NCI-H146 (cell line): ENCODE measurements at regions not wholly inside any gene's neighbourhood (a gene's known extent, or its start where the extent isn't known, plus 50 kb on each side); places are given as distances from the start of the nearest gene placed in this dataset.
"Not testable (repeated sequence)": the region's sequence is repeated elsewhere in the genome, so short reads cannot be mapped to it uniquely, and the experiment has no call there.

Source experiments
- DNase-seq: peaks from one replicate; lab custom pipeline; 2025; lab: John Stamatoyannopoulos, UW

- DNase-seq, result no peak
Measured at GRCh38 chr9:135295551-135296300, 183.9 kb upstream of the PPP1R26 start.

GRCh38 chr9:135296735-135297455, 182.7 kb upstream of the PPP1R26 start:
- no peak for DNase-seq

DNA sequence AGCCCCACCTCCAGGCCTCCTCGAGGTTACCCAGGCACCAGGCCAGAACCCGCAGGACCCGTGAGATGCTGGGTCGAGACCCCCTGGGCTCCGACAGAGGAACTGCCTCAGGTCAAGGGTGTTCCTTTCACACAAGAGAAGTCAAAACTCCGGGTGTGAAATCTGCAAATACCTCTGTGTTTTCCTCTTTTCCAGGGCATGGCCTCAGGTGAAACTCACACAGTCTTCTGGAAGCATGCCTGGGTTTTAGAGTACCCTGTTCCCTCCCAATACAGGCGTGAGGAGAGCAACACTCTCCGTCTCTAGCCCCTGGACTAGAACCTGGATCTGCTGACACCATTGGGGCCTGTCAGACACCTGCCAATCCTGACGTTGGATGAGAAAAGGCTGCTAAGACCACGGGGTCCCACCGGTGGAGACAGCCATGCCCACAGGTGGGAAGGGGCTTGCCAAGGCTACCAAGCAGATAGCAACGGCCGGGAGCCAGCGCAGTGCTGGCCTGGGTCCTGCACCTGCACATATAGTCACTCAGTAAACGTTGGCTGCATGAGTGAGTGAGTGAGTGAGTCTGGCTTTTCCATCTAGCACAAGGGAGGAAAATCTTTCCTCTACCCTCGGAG, 182.0 kb upstream of the PPP1R26 start:
- DNase-seq, result no peak

DNA sequence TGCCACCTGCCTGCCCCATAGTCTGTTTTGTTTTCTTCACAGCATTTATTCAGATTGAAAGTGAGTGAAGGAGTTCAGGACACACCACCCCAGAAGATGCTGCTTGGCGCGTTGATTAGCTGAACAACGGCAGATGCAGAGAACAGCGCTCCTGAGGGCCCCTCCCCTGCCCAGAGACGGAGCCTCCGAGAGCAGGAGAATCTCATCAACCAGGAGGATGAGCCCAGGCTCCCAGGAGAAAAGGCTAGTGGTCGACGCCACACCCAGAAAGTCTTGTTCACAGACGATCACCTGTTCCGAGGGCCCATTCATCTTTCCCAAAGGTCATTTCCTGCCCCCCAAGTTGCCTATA, 180.4 kb upstream of the PPP1R26 start:
- DNase-seq, result no peak

DNA sequence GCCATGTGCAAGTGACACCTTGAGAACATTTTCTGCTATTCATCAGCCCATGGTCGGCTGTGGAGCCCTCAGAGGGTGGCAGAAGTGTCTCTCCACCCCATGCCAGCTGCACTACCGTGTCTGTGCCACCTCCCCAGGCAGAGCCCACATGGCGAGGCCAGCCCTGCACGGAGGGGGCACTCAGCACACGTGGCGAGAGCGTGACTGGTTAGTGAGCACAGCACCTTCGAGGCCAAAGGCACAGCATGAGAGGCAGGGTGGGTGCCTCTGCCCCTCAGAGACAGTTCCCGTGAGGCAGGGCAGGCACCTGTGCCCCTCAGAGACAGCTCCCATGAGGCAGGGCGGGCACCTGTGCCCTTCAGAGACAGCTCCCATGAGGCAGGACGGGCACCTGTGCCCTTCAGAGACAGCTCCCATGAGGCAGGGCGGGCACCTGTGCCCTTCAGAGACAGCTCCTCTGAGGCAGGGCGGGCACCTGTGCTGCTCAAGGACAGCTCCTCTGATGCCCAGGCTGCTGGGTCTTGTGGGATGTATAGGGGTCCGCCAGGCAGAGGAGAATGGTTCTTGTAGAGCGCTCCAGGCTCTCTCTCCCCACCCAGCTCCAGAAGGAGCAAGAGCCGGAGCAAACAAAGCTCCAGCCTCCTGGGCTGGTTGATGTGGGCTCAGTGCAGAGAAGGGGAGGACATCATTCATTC, 179.8 kb upstream of the PPP1R26 start:
- DNase-seq, result no peak

DNA sequence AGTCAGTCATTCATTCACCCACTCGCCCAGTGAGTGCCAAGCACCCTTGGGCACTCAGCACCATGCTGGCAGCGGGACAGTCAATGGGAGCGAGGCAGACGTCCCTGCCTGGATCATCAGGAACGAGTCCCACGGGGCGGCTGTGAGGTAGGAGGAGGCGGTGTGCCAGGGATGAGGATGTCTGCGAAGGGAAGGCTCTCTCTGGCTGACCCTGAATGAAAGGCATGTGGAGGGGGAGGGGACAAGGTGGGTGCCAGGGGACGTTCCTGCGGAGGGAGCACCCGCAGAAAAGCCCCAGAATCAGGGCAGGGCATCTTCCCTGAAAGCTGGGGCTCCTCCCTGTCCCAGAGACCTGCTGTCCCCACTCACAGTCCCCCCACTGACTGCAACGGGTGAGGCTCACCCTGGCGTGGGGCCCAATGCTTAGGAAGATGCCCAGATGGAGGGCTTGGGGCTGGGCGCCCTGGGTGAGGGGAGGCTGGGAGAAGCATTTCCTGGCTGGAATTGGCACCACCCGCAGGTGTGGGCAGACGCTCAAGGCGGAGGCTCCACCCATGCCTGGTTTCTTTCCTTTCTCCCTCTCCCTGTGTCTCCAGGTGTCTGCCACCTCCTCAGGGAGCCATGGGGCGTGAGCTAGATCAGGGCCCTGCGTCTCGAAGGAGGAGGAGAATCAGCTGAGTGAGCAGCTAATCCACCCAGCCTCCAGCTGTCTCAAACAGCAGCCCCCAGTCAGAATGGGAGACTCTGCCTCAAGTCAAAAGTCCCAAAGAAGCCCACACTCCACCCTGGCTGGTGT, 179.0 kb upstream of the PPP1R26 start:
- DNase-seq, result no peak

GRCh38 chr9:135301271-135302263, 178.0 kb upstream of the PPP1R26 start:
- no peak for DNase-seq

GRCh38 chr9:135302329-135303279, 177.0 kb upstream of the PPP1R26 start:
- no peak for DNase-seq

- DNase-seq, result no peak
Measured at GRCh38 chr9:135303280-135303647, 176.3 kb upstream of the PPP1R26 start.

DNA sequence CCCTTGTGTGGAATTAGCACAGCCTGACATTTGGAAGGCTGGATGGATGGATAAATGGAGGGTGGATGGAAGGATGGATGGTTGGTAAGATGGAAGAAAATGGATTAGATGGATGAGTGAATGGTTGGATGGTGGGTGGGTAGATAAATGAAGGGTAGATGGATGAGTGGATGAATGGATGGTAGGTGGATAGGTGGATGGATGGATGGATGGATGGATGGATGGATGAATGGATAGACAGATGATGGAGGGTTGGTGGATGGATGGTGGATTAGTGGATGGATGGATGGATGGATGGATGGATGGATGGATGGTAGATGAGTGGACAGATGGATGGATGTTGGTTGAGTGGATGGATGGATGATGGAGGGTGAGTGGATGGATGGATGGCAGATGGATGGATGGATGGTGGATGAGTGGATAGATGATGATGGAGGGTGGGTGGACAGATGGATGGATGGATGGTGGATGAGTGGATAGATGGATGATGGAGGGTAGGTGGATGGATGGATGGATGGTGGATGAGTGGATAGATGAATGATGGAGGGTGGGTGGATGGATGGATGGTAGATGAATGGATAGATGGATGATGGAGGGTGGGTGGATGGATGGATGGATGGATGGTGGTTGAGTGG, 175.6 kb upstream of the PPP1R26 start:
- no peak for DNase-seq

DNA sequence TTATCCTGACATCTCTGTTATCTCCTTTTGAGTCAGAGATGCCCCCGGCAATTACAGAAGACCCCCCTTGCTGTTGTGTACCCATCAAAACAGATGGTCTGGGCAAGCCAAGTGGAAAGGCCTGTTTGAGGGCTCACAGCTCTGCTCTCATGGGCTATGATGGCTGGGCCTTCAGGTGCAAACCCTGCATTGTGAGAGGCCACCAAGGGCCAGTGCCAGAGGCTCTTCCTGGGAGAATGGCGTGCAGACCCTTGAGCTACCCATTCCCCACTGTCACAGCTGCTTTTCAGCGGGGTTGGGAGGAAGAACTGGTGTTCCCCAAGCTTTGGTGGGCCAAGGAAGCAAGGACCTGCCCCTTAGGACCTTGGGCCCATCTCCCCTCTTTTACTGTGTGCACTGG, 174.7 kb upstream of the PPP1R26 start:
- DNase-seq, result no peak

- DNase-seq, result no peak
Measured at GRCh38 chr9:135305546-135306180, 173.9 kb upstream of the PPP1R26 start.

GRCh38 chr9:135306699-135307098, 172.9 kb upstream of the PPP1R26 start:
- no peak for DNase-seq

DNA sequence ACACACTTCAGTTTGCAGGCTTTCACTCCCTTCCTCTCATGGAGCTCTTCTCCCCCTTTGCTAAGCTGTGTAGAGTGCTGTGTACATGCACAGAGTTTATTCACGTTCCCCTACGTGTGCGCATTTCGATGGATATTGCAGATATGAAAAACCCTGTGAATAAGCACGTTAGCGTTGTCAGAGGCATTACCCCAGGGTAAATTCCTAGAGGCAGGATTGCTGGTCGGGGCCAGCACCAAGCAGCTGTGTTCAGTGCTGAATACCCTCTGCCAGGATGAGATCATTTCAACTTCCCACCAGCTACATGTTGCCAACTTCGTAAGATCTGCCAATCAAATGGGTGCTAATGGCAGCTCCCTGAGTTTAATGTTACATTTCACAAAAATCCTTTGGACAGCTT, 172.3 kb upstream of the PPP1R26 start:
- DNase-seq, result no peak

DNA sequence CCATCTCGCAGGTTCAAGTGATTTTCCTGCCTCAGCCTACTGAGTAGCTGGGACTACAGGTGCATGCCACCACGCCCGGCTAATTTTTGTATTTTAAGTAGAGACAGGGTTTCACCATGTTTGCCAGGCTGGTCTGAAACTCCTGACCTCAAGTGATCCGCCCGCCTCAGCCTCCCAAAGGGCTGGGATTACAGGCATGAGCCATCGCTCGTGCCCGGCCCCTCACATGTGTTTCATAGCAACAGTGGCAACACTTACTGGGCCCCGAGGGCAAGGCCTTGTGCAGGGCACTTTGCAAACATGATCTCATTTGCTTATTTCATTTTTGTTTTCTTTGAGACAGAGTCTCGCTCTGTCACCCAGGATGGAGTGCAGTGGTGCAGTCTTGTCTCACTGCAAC, 171.7 kb upstream of the PPP1R26 start:
- DNase-seq, result not testable (repeated sequence)

- DNase-seq, result no peak
Measured at GRCh38 chr9:135308821-135309762, 170.5 kb upstream of the PPP1R26 start.

DNA sequence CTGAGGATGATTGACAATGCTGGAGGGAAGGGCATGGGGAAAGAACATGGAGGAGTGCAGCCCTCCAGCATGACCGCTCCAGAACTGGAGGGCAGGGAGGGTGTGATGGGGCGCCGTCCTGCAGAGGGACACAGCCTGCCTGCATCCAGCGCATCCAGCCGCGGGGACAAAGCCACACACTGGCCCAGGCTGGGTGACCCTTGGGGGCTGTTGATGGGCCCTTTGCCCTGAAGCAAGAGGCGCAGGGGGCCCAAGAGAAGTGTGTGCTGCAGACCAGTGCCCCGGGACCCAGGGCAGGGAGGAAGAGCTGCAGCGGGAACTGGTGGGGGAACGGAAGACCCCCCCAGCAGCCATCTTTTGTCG, 169.8 kb upstream of the PPP1R26 start:
- no peak for DNase-seq
